Gastrocnemius medialis (tissue), 4 donors: ENCODE measurements at regions not wholly inside any gene's neighbourhood (a gene's known extent, or its start where the extent isn't known, plus 50 kb on each side); places are given as distances from the start of the nearest gene placed in this dataset.

ENCODE experiments used
- ATAC-seq, 2 donors: fragments of 150-250 bp; one replicate each; pipeline ENCODE4 v1.9.1; 2016
- DNase-seq, 2 donors: peaks; one replicate each; pipeline ENCODE4 v3.0.0-alpha.2; 2019
- H3K27ac ChIP-seq, 4 donors: fragments of 200-600 bp; sonication (generic); 1 replicate in 1 of 4; 2 replicates in 3 of 4; pipeline ENCODE4 v1.5.1; 2016 to 2018; ENCODE audit warnings: mild to moderate bottlenecking in 2 of 4, moderate library complexity in 1 of 4
- H3K27me3 ChIP-seq, 3 donors: fragments of 200-600 bp; sonication (generic) in 2 of 3; 1 replicate in 1 of 3; 2 replicates in 2 of 3; pipeline versions ENCODE4 v1.5.1 to v1.6.0; 2016 to 2019; ENCODE audit warnings: mild to moderate bottlenecking in 1 of 3, moderate library complexity in 1 of 3
- H3K36me3 ChIP-seq, 2 donors: fragments of 200-600 bp; sonication (generic) in 1 of 2; one replicate each; pipeline ENCODE4 v1.5.1; 2017 to 2018
- H3K4me1 ChIP-seq, 2 donors: fragments of 200-600 bp; sonication (generic) in 1 of 2; one replicate each; pipeline ENCODE4 v1.5.1; 2016 to 2017; ENCODE audit warnings: mild to moderate bottlenecking in 2 of 2
- H3K4me3 ChIP-seq, 4 donors: fragments of 200-600 bp; sonication (generic) in 3 of 4; 1 replicate in 1 of 4; 2 replicates in 3 of 4; pipeline ENCODE4 v1.5.1; 2016 to 2019; ENCODE audit warnings: mild to moderate bottlenecking in 2 of 4
- H3K9me3 ChIP-seq, 3 donors: fragments of 200-600 bp; sonication (generic) in 2 of 3; 1 replicate in 1 of 3; 2 replicates in 2 of 3; pipeline ENCODE4 v1.5.1; 2016 to 2019
- POLR2A ChIP-seq, 2 donors: fragments of 450-650 bp; IDR thresholded peaks; one replicate each; pipeline ENCODE4 v1.6.1; 2017; ENCODE audit warnings: antibody characterized with exemption in 2 of 2, mild to moderate bottlenecking in 2 of 2, moderate library complexity in 2 of 2
- in situ Hi-C, 4 donors: fragments of 200-750 bp; cut with MboI; loops; one replicate each; pipeline versions ENCODE4 v1.15.0 to v1.8.0; 2017; ENCODE audit warnings: low sequenced_read_pairs in 4 of 4
- intact Hi-C: fragments of 100-400 bp; cut with DNase I; formaldehyde crosslinking; loops from one replicate; pipeline ENCODE4 v1.15.1; 2023; ENCODE audit warnings: low total_unique reads
- TF ChIP-seq, protein P1 (sequence below), 5 experiments: fragments of 450-650 bp in 3 of 5; fragments of 200-600 bp in 2 of 5; sonication (generic) in 2 of 5; IDR thresholded peaks in 4 of 5; conservative IDR thresholded peaks in 1 of 5; 1 replicate in 4 of 5; 2 replicates in 1 of 5; pipeline ENCODE4 v1.5.1; 2016 to 2019; ENCODE audit warnings: antibody characterized with exemption in 5 of 5, mild to moderate bottlenecking in 3 of 5, moderate library complexity in 3 of 5

DNA sequence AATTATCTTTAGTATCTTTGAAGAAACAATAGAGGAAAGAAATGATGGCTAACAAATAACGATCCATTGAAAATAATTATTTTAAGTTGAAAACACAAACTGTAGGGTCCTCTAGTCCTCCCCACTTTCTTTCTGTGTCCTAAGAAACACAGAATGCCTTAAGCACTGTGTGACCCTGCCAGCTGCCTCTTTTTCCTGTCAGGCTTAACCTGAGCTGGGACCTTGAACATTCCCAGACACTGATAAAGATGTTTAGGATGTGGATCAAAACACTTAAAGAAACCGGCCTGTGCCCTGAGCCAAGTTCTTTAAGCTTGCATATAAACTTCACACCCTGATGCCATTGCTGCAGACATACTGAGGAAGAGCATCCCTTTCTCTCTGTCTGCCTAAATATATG lies 755.4 kb upstream of the VRK2 start:
- TF ChIP-seq, protein P1, sequence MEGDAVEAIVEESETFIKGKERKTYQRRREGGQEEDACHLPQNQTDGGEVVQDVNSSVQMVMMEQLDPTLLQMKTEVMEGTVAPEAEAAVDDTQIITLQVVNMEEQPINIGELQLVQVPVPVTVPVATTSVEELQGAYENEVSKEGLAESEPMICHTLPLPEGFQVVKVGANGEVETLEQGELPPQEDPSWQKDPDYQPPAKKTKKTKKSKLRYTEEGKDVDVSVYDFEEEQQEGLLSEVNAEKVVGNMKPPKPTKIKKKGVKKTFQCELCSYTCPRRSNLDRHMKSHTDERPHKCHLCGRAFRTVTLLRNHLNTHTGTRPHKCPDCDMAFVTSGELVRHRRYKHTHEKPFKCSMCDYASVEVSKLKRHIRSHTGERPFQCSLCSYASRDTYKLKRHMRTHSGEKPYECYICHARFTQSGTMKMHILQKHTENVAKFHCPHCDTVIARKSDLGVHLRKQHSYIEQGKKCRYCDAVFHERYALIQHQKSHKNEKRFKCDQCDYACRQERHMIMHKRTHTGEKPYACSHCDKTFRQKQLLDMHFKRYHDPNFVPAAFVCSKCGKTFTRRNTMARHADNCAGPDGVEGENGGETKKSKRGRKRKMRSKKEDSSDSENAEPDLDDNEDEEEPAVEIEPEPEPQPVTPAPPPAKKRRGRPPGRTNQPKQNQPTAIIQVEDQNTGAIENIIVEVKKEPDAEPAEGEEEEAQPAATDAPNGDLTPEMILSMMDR (IDR thresholded peaks at IDR 0.05 in 4 of 5, conservative IDR thresholded peaks at IDR 0.05 in 1 of 5) = no peak
- no peak for TF ChIP-seq POLR2A (IDR thresholded peaks at IDR 0.05)
- intact Hi-C loops = no loop called here
- ATAC-seq (no peak), DNase-seq (no peak)
- H3K36me3 ChIP-seq = no peaks in the 10 kb centered on the region
- in situ Hi-C loops = no loop called here
- no peak overlapping the region for H3K4me3 ChIP-seq
- no peaks in the 10 kb centered on the region for H3K9me3 ChIP-seq
- no peaks in the 10 kb centered on the region for H3K27me3 ChIP-seq
- no peaks in the 10 kb centered on the region for H3K4me1 ChIP-seq
- H3K27ac ChIP-seq = no peak overlapping the region

DNA sequence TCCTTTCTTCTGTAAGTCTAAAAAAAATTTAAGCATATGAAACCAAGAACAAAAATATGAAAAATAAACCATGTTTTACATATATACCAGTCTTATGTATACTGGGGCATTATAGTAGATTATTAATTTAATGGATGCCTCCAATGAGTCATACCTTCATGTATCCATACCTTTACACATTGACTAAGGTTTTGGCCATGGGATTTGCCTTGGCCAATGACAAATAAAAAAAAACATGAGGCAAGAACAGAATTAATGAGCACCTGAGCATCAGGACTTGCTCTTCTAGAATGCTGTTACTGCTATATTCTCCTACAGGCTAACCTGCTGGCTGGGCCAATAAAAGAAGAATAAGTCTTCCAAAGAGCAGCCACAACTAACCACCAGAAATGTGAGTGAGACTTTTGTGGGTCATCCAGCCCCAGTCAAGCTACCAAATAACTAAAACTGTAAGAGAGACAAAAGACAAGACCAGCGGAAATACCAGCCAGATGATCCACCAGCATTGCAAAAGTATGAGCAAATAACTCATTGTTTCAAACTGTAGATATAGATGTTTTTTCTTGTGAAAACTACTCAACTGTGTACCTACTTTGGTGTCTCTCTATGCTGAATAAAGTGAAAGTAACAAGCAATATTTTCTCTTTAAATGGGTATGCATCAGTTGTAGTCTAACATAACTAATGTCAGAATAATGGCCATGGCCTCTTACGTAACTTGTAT lies 749.6 kb upstream of the VRK2 start:
- in situ Hi-C loops (no loop called here), intact Hi-C loops (no loop called here)
- TF ChIP-seq, protein P1 (IDR thresholded peaks at IDR 0.05 in 4 of 5, conservative IDR thresholded peaks at IDR 0.05 in 1 of 5) = no peak
- no peak for TF ChIP-seq POLR2A (IDR thresholded peaks at IDR 0.05)
- H3K27me3 ChIP-seq = no peaks in the 10 kb centered on the region
- H3K4me3 ChIP-seq = no peak overlapping the region
- H3K4me1 ChIP-seq = no peaks in the 10 kb centered on the region
- no peak overlapping the region for H3K27ac ChIP-seq
- H3K36me3 ChIP-seq = no peaks in the 10 kb centered on the region
- H3K9me3 ChIP-seq = no peaks in the 10 kb centered on the region
- DNase-seq (no peak), ATAC-seq (no peak)

DNA sequence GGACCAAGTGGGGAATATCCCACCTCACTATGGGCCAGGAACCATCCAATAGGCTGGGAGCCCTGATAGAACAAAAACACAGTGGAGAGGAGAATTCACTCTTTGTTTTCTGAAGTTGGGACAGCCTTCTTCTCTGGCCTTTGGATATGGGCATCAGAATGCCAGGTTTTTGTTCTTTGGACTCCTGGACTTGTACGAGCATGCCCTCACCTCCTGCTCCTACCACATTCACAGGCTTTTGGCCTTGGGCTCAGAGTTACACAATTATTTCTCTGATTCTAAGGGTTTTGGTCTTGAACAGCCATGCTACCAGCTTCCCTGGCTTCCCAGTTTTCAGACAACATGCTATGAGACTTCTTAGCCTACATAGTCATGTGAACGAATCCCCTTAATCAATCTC lies 732.9 kb upstream of the VRK2 start:
- intact Hi-C loops = no loop called here
- in situ Hi-C loops = no loop called here
- Histone ChIP-seq H3K9me3 (no peaks in the 10 kb centered on the region), H3K27ac (no peak overlapping the region), H3K36me3 (no peaks in the 10 kb centered on the region), H3K4me1 (no peaks in the 10 kb centered on the region), H3K4me3 (no peak overlapping the region), H3K27me3 (no peaks in the 10 kb centered on the region)
- ATAC-seq (no peak), DNase-seq (no peak)
- TF ChIP-seq POLR2A (IDR thresholded peaks at IDR 0.05) = no peak
- TF ChIP-seq, protein P1 (IDR thresholded peaks at IDR 0.05 in 4 of 5, conservative IDR thresholded peaks at IDR 0.05 in 1 of 5) = no peak

DNA sequence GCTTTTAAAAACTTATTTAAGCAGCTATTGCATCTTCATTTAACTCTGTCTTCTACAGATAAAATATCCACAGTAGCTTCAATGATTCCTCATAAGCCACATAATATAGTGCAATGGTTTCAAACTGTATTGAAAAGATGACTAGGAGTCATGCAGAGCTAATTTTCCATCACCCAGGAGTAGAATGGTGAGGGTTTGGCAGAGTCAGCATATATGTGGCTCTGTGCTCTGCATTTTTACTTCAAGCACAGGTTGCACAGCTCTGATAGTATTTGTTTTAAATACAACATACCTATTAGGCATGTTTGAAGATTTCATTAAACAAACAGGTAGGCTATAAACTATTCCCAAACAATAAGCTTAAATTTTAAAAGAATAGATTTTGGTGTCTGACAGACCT lies 731.9 kb upstream of the VRK2 start:
- Histone ChIP-seq H3K27me3 (no peaks in the 10 kb centered on the region), H3K36me3 (no peaks in the 10 kb centered on the region), H3K4me3 (no peak overlapping the region), H3K9me3 (no peaks in the 10 kb centered on the region), H3K27ac (no peak overlapping the region), H3K4me1 (no peaks in the 10 kb centered on the region)
- TF ChIP-seq POLR2A (IDR thresholded peaks at IDR 0.05) = no peak
- TF ChIP-seq, protein P1 (IDR thresholded peaks at IDR 0.05 in 4 of 5, conservative IDR thresholded peaks at IDR 0.05 in 1 of 5) = no peak
- in situ Hi-C loops (no loop called here), intact Hi-C loops (no loop called here)
- ATAC-seq = no peak
- DNase-seq = no peak

DNA sequence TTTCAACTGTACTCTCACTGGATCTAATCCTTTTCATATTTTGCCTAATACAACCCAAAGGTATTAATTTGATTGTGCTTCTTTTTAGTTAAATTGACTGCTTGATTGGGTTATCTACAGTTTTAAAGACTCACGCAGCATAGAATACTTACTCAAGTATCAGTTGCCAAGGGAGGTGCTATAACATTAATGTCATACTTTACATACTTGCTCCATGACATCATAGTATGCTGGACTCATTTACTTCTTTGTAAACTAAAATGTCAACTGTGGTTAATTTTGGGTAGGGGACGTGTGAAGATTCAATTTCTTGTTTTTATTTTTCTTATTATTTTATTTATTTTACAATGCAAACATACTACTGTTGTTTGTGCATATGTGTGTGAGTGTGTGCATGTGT lies 716.2 kb upstream of the VRK2 start:
- intact Hi-C loops (no loop called here), in situ Hi-C loops (no loop called here)
- no peak overlapping the region for H3K4me3 ChIP-seq
- H3K27me3 ChIP-seq = no peaks in the 10 kb centered on the region
- H3K4me1 ChIP-seq = no peaks in the 10 kb centered on the region
- DNase-seq (no peak), ATAC-seq (no peak)
- no peaks in the 10 kb centered on the region for H3K36me3 ChIP-seq
- H3K27ac ChIP-seq = no peak overlapping the region
- no peaks in the 10 kb centered on the region for H3K9me3 ChIP-seq
- TF ChIP-seq, protein P1 (IDR thresholded peaks at IDR 0.05 in 4 of 5, conservative IDR thresholded peaks at IDR 0.05 in 1 of 5) = no peak
- TF ChIP-seq POLR2A (IDR thresholded peaks at IDR 0.05) = no peak
